WTC11 (cell line): ENCODE measurements at regions not wholly inside any gene's neighbourhood (a gene's known extent, or its start where the extent isn't known, plus 50 kb on each side); places are given as distances from the start of the nearest gene placed in this dataset.
"Not testable (repeated sequence)": the region's sequence is repeated elsewhere in the genome, so short reads cannot be mapped to it uniquely, and the experiment has no call there.

Source experiments
- ATAC-seq: fragments of 200-7000 bp; cut with Tn5 transposase; 2 replicates; pipeline ENCODE4 v1.10.0; 2021; ENCODE audit warnings: mild to moderate bottlenecking, moderate library complexity
- CTCF ChIA-PET: fragments of 300-600 bp; sonication (Branson Sonifier 250); formaldehyde crosslinking; loops from one replicate; lab custom pipeline; 2021; ENCODE audit warnings: antibody characterized with exemption; lab: Charles Lee
- POLR2A ChIA-PET: fragments of 350-600 bp; sonication (Branson Sonifier 250); formaldehyde crosslinking; loops from one replicate; lab custom pipeline; 2021; ENCODE audit warnings: antibody characterized with exemption; lab: Charles Lee
- DNase-seq: peaks from one replicate; pipeline ENCODE4 v3.0.0; 2021; ENCODE audit warnings: low spot score
- H3K27ac Mint-ChIP-seq: 2 replicates; pipeline ENCODE4 v1.8.0; 2021; ENCODE audit warnings: mixed read lengths
- H3K27me3 Mint-ChIP-seq: 2 replicates; pipeline ENCODE4 v1.8.0; 2021; ENCODE audit warnings: low read depth, mild to moderate bottlenecking, moderate library complexity, mixed read lengths
- H3K36me3 Mint-ChIP-seq: 2 replicates; pipeline ENCODE4 v1.8.0; 2021; ENCODE audit warnings: mixed read lengths
- H3K4me1 Mint-ChIP-seq: 2 replicates; pipeline ENCODE4 v1.8.0; 2022; ENCODE audit warnings: mixed read lengths
- H3K4me3 Mint-ChIP-seq: 2 replicates; pipeline ENCODE4 v1.8.0; 2021; ENCODE audit warnings: mild to moderate bottlenecking, moderate library complexity, mixed read lengths
- H3K9me3 Mint-ChIP-seq: 2 replicates; pipeline ENCODE4 v1.8.0; 2021; ENCODE audit warnings: mixed read lengths
- ELF4 ChIP-seq: sonication (generic); formaldehyde crosslinking; IDR thresholded peaks from 2 replicates; pipeline ENCODE4 v1.8.1; 2022; ENCODE audit warnings: low read depth, mild to moderate bottlenecking, moderate library complexity, missing genetic modification reagents
- HMGXB4 ChIP-seq: sonication (generic); formaldehyde crosslinking; IDR thresholded peaks from 2 replicates; pipeline ENCODE4 v1.8.1; 2023; ENCODE audit warnings: mild to moderate bottlenecking, moderate library complexity, missing genetic modification reagents
- MLX ChIP-seq: sonication (generic); formaldehyde crosslinking; IDR thresholded peaks from 2 replicates; pipeline ENCODE4 v1.8.1; 2023; ENCODE audit warnings: mild to moderate bottlenecking, missing genetic modification reagents, moderate library complexity
- NFATC4 ChIP-seq: fragments of 250-450 bp; sonication (Bioruptor Pico); IDR thresholded peaks from 2 replicates; pipeline ENCODE4 v1.9.0; 2021; ENCODE audit warnings: mild to moderate bottlenecking
- PRDM15 ChIP-seq: sonication (generic); formaldehyde crosslinking; IDR thresholded peaks from 2 replicates; pipeline ENCODE4 v1.8.0; 2022; ENCODE audit warnings: missing genetic modification reagents
- ZNF396 ChIP-seq: fragments of 250-450 bp; sonication (Bioruptor Pico); IDR thresholded peaks from 2 replicates; pipeline ENCODE4 v1.8.0; 2021; ENCODE audit warnings: mild to moderate bottlenecking, moderate library complexity, borderline replicate concordance
- ZNF512 ChIP-seq: sonication (generic); formaldehyde crosslinking; IDR thresholded peaks from 2 replicates; pipeline ENCODE4 v1.8.1; 2022; ENCODE audit warnings: missing genetic modification reagents, borderline replicate concordance
- ZNF671 ChIP-seq: fragments of 250-450 bp; sonication (Bioruptor Pico); IDR thresholded peaks from 2 replicates; pipeline ENCODE4 v1.8.0; 2021; ENCODE audit warnings: mild to moderate bottlenecking
- TF ChIP-seq, protein P1 (sequence below): sonication (generic); formaldehyde crosslinking; IDR thresholded peaks from 2 replicates; pipeline ENCODE4 v1.8.1; 2023; ENCODE audit warnings: mild to moderate bottlenecking, missing genetic modification reagents
- TF ChIP-seq, protein P2 (sequence below): sonication (generic); formaldehyde crosslinking; IDR thresholded peaks from 2 replicates; pipeline ENCODE4 v1.8.0; 2022; ENCODE audit warnings: mild to moderate bottlenecking, missing genetic modification reagents

GRCh38 chr7:86444245-86444644, 199.5 kb upstream of the GRM3 start:
- H3K27ac Mint-ChIP-seq = no peak overlapping the region
- DNase-seq (no peak), ATAC-seq (no peak)
- H3K4me1 Mint-ChIP-seq = no peaks in the 10 kb centered on the region
- no peak overlapping the region for H3K4me3 Mint-ChIP-seq
- POLR2A ChIA-PET = no interaction called here
- no peaks in the 10 kb centered on the region for H3K9me3 Mint-ChIP-seq
- no peaks in the 10 kb centered on the region for H3K36me3 Mint-ChIP-seq
- no peaks in the 10 kb centered on the region; the same call in 1 of the 2 replicates for H3K27me3 Mint-ChIP-seq
- CTCF ChIA-PET = no interaction called here
- TF ChIP-seq, protein P1, sequence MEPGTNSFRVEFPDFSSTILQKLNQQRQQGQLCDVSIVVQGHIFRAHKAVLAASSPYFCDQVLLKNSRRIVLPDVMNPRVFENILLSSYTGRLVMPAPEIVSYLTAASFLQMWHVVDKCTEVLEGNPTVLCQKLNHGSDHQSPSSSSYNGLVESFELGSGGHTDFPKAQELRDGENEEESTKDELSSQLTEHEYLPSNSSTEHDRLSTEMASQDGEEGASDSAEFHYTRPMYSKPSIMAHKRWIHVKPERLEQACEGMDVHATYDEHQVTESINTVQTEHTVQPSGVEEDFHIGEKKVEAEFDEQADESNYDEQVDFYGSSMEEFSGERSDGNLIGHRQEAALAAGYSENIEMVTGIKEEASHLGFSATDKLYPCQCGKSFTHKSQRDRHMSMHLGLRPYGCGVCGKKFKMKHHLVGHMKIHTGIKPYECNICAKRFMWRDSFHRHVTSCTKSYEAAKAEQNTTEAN (CRISPR knock-in tag) = no peak
- TF ChIP-seq, protein P2, sequence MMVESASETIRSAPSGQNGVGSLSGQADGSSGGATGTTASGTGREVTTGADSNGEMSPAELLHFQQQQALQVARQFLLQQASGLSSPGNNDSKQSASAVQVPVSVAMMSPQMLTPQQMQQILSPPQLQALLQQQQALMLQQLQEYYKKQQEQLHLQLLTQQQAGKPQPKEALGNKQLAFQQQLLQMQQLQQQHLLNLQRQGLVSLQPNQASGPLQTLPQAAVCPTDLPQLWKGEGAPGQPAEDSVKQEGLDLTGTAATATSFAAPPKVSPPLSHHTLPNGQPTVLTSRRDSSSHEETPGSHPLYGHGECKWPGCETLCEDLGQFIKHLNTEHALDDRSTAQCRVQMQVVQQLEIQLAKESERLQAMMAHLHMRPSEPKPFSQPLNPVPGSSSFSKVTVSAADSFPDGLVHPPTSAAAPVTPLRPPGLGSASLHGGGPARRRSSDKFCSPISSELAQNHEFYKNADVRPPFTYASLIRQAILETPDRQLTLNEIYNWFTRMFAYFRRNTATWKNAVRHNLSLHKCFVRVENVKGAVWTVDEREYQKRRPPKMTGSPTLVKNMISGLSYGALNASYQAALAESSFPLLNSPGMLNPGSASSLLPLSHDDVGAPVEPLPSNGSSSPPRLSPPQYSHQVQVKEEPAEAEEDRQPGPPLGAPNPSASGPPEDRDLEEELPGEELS (CRISPR knock-in tag) = no peak
- TF ChIP-seq ZNF512 (CRISPR knock-in tag) (no peak), ZNF671 (no peak)
- TF ChIP-seq, all 79 proteins: peak for 0

DNA sequence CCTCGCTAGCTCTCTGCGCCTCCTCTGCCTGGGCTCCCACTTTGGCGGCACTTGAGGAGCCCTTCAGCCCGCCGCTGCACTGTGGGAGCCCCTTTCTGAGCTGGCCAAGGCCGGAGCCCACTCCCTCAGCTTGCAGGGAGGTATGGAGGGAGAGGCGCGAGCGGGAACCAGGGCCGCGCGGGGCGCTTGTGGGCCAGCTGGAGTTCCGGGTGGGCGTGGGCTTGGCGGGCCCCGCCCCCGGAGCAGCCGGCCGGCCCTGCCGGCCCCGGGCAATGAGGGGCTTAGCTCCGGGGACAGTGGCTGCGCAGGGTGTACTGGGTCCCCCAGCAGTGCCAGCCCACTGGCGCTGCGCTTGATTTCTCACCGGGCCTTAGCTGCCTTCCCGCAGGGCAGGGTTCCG, 203.3 kb upstream of the GRM3 start:
- ATAC-seq, POLR2A ChIA-PET, CTCF ChIA-PET, H3K9me3 Mint-ChIP-seq, H3K4me3 Mint-ChIP-seq, H3K36me3 Mint-ChIP-seq, H3K27ac Mint-ChIP-seq, H3K4me1 Mint-ChIP-seq, DNase-seq, H3K27me3 Mint-ChIP-seq: not testable (repeated sequence)

DNA sequence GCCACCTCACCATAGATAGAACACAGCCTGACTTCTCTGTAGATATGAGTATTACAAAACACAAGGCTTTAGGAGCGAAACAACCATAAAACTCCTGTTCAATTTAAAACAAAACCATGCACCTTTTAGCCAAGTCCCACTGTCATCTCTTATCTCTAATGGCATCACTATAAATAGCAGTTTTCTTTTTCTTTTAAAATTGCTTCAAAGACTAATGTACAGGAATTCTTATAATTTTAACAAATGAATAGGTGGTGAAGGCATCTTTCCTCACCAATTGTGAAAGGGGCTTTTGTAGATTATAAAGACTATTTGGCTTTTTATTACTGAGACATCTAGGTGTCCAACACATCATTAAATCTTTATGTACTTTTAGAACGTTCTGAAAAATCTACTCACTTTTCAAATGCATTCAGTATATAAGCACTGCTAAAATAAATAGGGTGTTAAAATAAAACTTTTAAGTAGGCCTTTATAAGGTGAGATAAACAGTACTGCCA, 205.7 kb upstream of the GRM3 start:
- Mint-ChIP-seq H3K9me3 (no peaks in the 10 kb centered on the region), H3K4me3 (no peak overlapping the region), H3K27me3 (no peaks in the 10 kb centered on the region), H3K27ac (no peak overlapping the region), H3K4me1 (no peaks in the 10 kb centered on the region), H3K36me3 (no peaks in the 10 kb centered on the region)
- no peak for DNase-seq
- POLR2A ChIA-PET = no interaction called here
- TF ChIP-seq ZNF671 = no peak
- no peak for TF ChIP-seq ELF4 (CRISPR knock-in tag)
- no peak for TF ChIP-seq PRDM15 (CRISPR knock-in tag)
- no peak for TF ChIP-seq NFATC4 (CRISPR knock-in tag)
- TF ChIP-seq HMGXB4 = no peak
- TF ChIP-seq ZNF396 = no peak
- no peak for TF ChIP-seq MLX (CRISPR knock-in tag)
- CTCF ChIA-PET = no interaction called here
- no peak for ATAC-seq
